Upper lobe of left lung (tissue), 6 donors: ENCODE measurements at regions not wholly inside any gene's neighbourhood (a gene's known extent, or its start where the extent isn't known, plus 50 kb on each side); places are given as distances from the start of the nearest gene placed in this dataset.

Experiments
- ATAC-seq, 2 donors: fragments of 200-7000 bp; cut with Tn5 transposase; one replicate each; pipeline ENCODE4 v1.9.1; 2022; ENCODE audit warnings: mild to moderate bottlenecking in 2 of 2, moderate library complexity in 2 of 2; ENCODE audit not compliant: low FRiP score in 2 of 2
- DNase-seq, 2 donors: peaks; one replicate each; pipeline ENCODE4 v3.0.0-alpha.2; 2019 to 2020
- H3K27ac ChIP-seq, 4 donors: fragments of 200-600 bp; sonication (generic); one replicate each; pipeline ENCODE4 v1.5.1; 2016 to 2019
- H3K27me3 ChIP-seq, 4 donors: fragments of 200-600 bp; sonication (generic); one replicate each; pipeline ENCODE4 v1.5.1; 2017 to 2019
- H3K36me3 ChIP-seq, 4 donors: fragments of 200-600 bp; sonication (generic); one replicate each; pipeline ENCODE4 v1.5.1; 2016 to 2019
- H3K4me1 ChIP-seq, 4 donors: fragments of 200-600 bp; sonication (generic); one replicate each; pipeline ENCODE4 v1.5.1; 2018 to 2019
- H3K4me3 ChIP-seq, 4 donors: fragments of 200-600 bp; sonication (generic); one replicate each; pipeline ENCODE4 v1.5.1; 2017 to 2019; ENCODE audit warnings: mild to moderate bottlenecking in 2 of 4, moderate library complexity in 1 of 4
- H3K9me3 ChIP-seq, 4 donors: fragments of 200-600 bp; sonication (generic); one replicate each; pipeline ENCODE4 v1.5.1; 2018 to 2019
- EP300 ChIP-seq, 4 donors: sonication (generic); formaldehyde crosslinking; IDR thresholded peaks; one replicate each; pipeline ENCODE4 v1.5.1; 2017; ENCODE audit warnings: antibody characterized with exemption in 4 of 4, control low read depth in 2 of 4
- POLR2A ChIP-seq, 4 donors: fragments of 450-650 bp; IDR thresholded peaks; one replicate each; pipeline ENCODE4 v1.5.1; 2016 to 2017; ENCODE audit warnings: antibody characterized with exemption in 4 of 4, mild to moderate bottlenecking in 2 of 4
- POLR2AphosphoS5 ChIP-seq, 2 donors: sonication (generic); formaldehyde crosslinking; IDR thresholded peaks; one replicate each; pipeline ENCODE4 v1.5.1; 2017; ENCODE audit warnings: antibody characterized with exemption in 2 of 2
- WGBS, 2 donors: methylation state at CpG; one replicate each; pipeline ENCODE4 v1.1.5; 2017 to 2018; 5-methylcytosine and 5-hydroxymethylcytosine counted together
- TF ChIP-seq, protein P1 (sequence below), 6 experiments: fragments of 450-650 bp in 4 of 6; fragments of 200-600 bp in 2 of 6; sonication (generic) in 2 of 6; IDR thresholded peaks; one replicate each; pipeline ENCODE4 v1.5.1; 2016 to 2019; ENCODE audit warnings: antibody characterized with exemption in 6 of 6
- donor health status: DM: no; HTN: no; CAD: no; lungs with moderate emphysema.
- donor health status: DM: no; HTN: yes; CAD: no; lungs with severe emphysema.

DNA sequence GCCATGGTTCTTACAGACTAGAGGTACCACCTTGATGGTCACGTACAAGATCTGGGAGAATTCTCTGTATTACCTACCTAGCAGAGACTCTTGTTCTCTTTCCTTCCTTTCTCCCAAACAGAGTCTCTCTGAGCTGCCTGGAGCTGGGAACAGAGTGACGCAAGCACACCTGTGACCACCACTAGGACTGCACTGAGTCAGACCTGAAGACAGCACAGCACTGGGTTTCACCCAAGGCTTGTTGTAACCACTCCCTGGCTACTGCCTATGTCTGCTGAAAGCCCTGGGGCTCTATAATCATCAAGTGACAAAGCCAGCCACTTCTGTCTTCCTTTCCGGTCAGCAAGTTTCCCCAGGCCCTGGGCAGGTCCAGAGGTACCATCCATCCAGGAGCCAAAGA lies 293.3 kb upstream of the CNTN4 start:
- TF ChIP-seq POLR2A (IDR thresholded peaks at IDR 0.05) (no peak), EP300 (IDR thresholded peaks at IDR 0.05) (no peak), POLR2AphosphoS5 (IDR thresholded peaks at IDR 0.05) (no peak)
- TF ChIP-seq, protein P1, sequence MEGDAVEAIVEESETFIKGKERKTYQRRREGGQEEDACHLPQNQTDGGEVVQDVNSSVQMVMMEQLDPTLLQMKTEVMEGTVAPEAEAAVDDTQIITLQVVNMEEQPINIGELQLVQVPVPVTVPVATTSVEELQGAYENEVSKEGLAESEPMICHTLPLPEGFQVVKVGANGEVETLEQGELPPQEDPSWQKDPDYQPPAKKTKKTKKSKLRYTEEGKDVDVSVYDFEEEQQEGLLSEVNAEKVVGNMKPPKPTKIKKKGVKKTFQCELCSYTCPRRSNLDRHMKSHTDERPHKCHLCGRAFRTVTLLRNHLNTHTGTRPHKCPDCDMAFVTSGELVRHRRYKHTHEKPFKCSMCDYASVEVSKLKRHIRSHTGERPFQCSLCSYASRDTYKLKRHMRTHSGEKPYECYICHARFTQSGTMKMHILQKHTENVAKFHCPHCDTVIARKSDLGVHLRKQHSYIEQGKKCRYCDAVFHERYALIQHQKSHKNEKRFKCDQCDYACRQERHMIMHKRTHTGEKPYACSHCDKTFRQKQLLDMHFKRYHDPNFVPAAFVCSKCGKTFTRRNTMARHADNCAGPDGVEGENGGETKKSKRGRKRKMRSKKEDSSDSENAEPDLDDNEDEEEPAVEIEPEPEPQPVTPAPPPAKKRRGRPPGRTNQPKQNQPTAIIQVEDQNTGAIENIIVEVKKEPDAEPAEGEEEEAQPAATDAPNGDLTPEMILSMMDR (IDR thresholded peaks at IDR 0.05), result no peak
- Histone ChIP-seq H3K9me3 (no peaks in the 10 kb centered on the region), H3K4me1 (no peaks in the 10 kb centered on the region), H3K36me3 (no peaks in the 10 kb centered on the region), H3K27me3 (no peaks in the 10 kb centered on the region), H3K27ac (no peak overlapping the region), H3K4me3 (no peak overlapping the region)
- no peak for DNase-seq
- no peak for ATAC-seq
- WGBS, 2 donors, result 96 to 97% methylated on average over 3 of the region's 3 CpGs

DNA sequence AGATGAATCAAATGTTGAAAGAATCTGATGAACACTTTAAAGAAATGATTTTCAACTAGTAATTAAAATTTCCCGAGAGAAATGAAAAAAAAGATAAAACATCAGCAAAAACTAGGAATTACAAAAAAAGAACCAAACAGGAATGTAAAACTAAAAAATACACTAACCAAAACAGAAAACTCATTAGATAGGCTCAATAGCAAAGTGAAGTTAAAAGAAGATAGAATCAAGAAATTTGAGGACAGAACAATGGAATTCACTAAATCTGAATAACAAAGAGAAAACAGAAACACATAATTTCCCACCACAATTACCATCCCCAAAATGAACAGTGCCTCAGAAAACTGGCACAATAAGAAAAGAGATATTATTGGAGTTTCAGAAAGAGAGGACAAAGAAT lies 290.1 kb upstream of the CNTN4 start:
- no peak for ATAC-seq
- 87 to 89% methylated on average over 1 of the region's 1 CpG for WGBS, 2 donors
- TF ChIP-seq POLR2AphosphoS5 (IDR thresholded peaks at IDR 0.05) (no peak), EP300 (IDR thresholded peaks at IDR 0.05) (no peak), POLR2A (IDR thresholded peaks at IDR 0.05) (no peak)
- TF ChIP-seq, protein P1 (IDR thresholded peaks at IDR 0.05), result no peak

DNA sequence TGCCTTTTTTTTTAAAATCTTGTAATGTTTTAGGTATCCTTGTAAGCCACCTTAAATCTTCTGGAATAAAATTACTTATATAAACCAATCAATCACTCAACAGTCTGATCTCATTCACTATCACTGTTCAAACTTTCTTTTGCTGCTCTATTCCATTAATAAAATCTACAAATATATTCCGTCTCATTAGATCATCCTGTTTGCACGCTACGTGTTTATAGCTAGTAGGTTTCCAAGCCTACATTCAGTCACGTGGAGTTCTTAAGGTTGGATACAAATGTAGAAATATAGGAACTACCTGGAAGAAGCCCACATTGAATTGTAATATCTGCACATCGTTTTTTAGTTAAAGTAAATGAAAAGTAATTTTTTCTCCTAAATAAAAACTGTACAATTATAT lies 274.8 kb upstream of the CNTN4 start:
- no peaks in the 10 kb centered on the region for H3K36me3 ChIP-seq
- no peaks in the 10 kb centered on the region for H3K27me3 ChIP-seq
- WGBS, 2 donors, result 67 to 69% methylated on average over 5 of the region's 5 CpGs
- H3K27ac ChIP-seq, result no peak overlapping the region
- DNase-seq, result no peak
- no peaks in the 10 kb centered on the region for H3K9me3 ChIP-seq
- TF ChIP-seq POLR2A (IDR thresholded peaks at IDR 0.05) (no peak), POLR2AphosphoS5 (IDR thresholded peaks at IDR 0.05) (no peak), EP300 (IDR thresholded peaks at IDR 0.05) (no peak)
- TF ChIP-seq, protein P1 (IDR thresholded peaks at IDR 0.05), result no peak
- no peak overlapping the region for H3K4me3 ChIP-seq
- no peaks in the 10 kb centered on the region for H3K4me1 ChIP-seq
- no peak for ATAC-seq

More for the DNA sequence above, 290.1 kb upstream of the CNTN4 start:
- Histone ChIP-seq H3K27me3 (no peaks in the 10 kb centered on the region), H3K4me3 (no peak overlapping the region), H3K9me3 (no peaks in the 10 kb centered on the region), H3K4me1 (no peaks in the 10 kb centered on the region), H3K27ac (no peak overlapping the region), H3K36me3 (no peaks in the 10 kb centered on the region)
- no peak for DNase-seq

DNA sequence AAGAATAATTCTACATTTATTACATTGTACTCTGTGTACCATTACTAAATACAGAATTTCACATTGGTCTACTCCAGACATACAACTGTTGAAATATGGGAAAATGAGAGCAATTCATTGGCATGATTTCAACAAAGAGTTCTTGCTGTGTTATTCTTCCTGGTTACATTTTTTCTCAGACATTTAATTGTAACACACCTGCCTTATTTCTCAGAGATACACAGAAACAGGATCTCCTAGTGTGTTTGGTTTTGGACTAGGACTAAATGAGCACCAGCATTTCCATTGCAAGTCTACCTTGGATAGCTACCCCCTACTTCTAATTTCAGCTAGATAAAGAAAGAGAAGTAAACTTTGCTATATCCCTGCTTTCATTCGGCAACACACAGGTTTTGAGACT lies 274.3 kb upstream of the CNTN4 start:
- Histone ChIP-seq H3K27me3 (no peaks in the 10 kb centered on the region), H3K9me3 (no peaks in the 10 kb centered on the region), H3K27ac (no peak overlapping the region), H3K36me3 (no peaks in the 10 kb centered on the region), H3K4me1 (no peaks in the 10 kb centered on the region), H3K4me3 (no peak overlapping the region)
- DNase-seq, result no peak
- TF ChIP-seq EP300 (IDR thresholded peaks at IDR 0.05), result no peak
- TF ChIP-seq POLR2A (IDR thresholded peaks at IDR 0.05), result no peak
- TF ChIP-seq, protein P1 (IDR thresholded peaks at IDR 0.05), result no peak
- TF ChIP-seq POLR2AphosphoS5 (IDR thresholded peaks at IDR 0.05), result no peak
- WGBS, 2 donors, result 75 to 88% methylated on average over 1 of the region's 1 CpG
- ATAC-seq, result no peak

DNA sequence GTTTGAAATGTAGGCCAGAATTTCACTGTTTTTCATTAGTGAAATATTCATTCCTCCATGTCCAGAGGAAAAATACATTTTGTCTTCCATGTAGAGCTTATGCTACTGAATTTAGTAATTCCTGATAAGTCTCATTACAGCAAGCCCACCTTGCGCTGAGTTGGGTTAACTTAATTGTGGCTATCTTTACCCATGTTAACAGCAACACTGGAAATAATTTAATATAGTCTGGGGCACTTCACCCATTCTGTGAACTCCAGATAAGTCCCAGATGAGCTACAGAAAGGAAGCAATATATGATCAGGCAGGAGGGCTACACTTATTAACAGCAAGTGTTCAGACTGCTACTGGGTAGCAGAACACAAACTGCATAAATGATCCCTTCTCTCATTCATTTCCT lies 270.1 kb upstream of the CNTN4 start:
- Histone ChIP-seq H3K4me3 (no peak overlapping the region), H3K9me3 (no peaks in the 10 kb centered on the region), H3K4me1 (no peaks in the 10 kb centered on the region), H3K27me3 (no peaks in the 10 kb centered on the region), H3K36me3 (no peaks in the 10 kb centered on the region), H3K27ac (no peak overlapping the region)
- TF ChIP-seq POLR2A (IDR thresholded peaks at IDR 0.05) (no peak), EP300 (IDR thresholded peaks at IDR 0.05) (no peak), POLR2AphosphoS5 (IDR thresholded peaks at IDR 0.05) (no peak)
- TF ChIP-seq, protein P1 (IDR thresholded peaks at IDR 0.05), result no peak
- DNase-seq (no peak), ATAC-seq (no peak)
- WGBS, 2 donors, result 95 to 97% methylated on average over 1 of the region's 1 CpG
